Left lung (tissue), 4 donors: ENCODE measurements at regions not wholly inside any gene's neighbourhood (a gene's known extent, or its start where the extent isn't known, plus 50 kb on each side); places are given as distances from the start of the nearest gene placed in this dataset.

Source experiments
- ATAC-seq: fragments of 200-7000 bp; cut with Tn5 transposase; one replicate; pipeline ENCODE4 v1.9.1; 2020; ENCODE audit warnings: moderate library complexity
- DNase-seq, 4 donors: peaks; one replicate each; pipeline ENCODE4 v3.0.0-alpha.2; 2013 to 2020
- H3K27ac ChIP-seq, 2 donors: fragments of 200-600 bp; sonication (generic) in 1 of 2; one replicate each; pipeline versions ENCODE4 v1.5.0 to v1.8.0; 2020 to 2021
- H3K27me3 ChIP-seq, 2 donors: fragments of 200-600 bp; sonication (generic) in 1 of 2; one replicate each; pipeline versions ENCODE4 v1.5.0 to v1.8.0; 2020 to 2021
- H3K36me3 ChIP-seq, 2 donors: fragments of 200-600 bp; sonication (generic) in 1 of 2; one replicate each; pipeline versions ENCODE4 v1.5.0 to v1.8.0; 2020 to 2021
- H3K4me1 ChIP-seq, 2 donors: fragments of 200-600 bp; one replicate each; pipeline ENCODE4 v1.8.0; 2021
- H3K4me3 ChIP-seq, 2 donors: fragments of 200-600 bp; sonication (generic) in 1 of 2; one replicate each; pipeline versions ENCODE4 v1.5.0 to v1.8.0; 2020 to 2021; ENCODE audit warnings: mild to moderate bottlenecking in 1 of 2
- H3K9me3 ChIP-seq, 2 donors: fragments of 200-600 bp; sonication (generic) in 1 of 2; one replicate each; pipeline versions ENCODE4 v1.5.0 to v1.8.0; 2020 to 2021
- CTCF ChIP-seq, 2 donors: fragments of 200-600 bp; sonication (generic) in 1 of 2; IDR thresholded peaks; one replicate each; pipeline versions ENCODE4 v1.5.0 to v1.8.0; 2021; ENCODE audit warnings: antibody characterized with exemption in 2 of 2
- intact Hi-C, 2 donors: fragments of 100-400 bp; cut with DNase I; formaldehyde crosslinking; loops; one replicate each; pipeline versions ENCODE4 v1.11.2 to v1.14.2; 2022
- donor health status: DM: no; HTN: yes; CAD: no.
- donor health status: DM: no; HTN: no; CAD: no.

- Histone ChIP-seq H3K36me3 (no peaks in the 10 kb centered on the region), H3K9me3 (no peaks in the 10 kb centered on the region), H3K4me1 (peaks cover 0 to 9% of the 10 kb centered on the region in 2 donors), H3K27ac (no peak overlapping the region), H3K4me3 (no peak overlapping the region), H3K27me3 (peaks cover 0 to 20% of the 10 kb centered on the region in 2 donors)
- intact Hi-C loops, result no loop called here
- no peak for TF ChIP-seq CTCF (IDR thresholded peaks at IDR 0.05)
- ATAC-seq, result no peak
- no peak for DNase-seq
Measured at GRCh38 chr17:14775731-14776492, 475.0 kb downstream of the HS3ST3B1 start.

GRCh38 chr17:14774774-14775173 lies 473.9 kb downstream of the HS3ST3B1 start:
- no peak overlapping the region for H3K27ac ChIP-seq
- H3K27me3 ChIP-seq, result peaks cover 0 to 10% of the 10 kb centered on the region in 2 donors
- H3K9me3 ChIP-seq, result no peaks in the 10 kb centered on the region
- no peaks in the 10 kb centered on the region for H3K36me3 ChIP-seq
- no peak overlapping the region for H3K4me3 ChIP-seq
- H3K4me1 ChIP-seq, result peaks cover 0 to 9% of the 10 kb centered on the region in 2 donors
- ATAC-seq (no peak), DNase-seq (no peak)
- no peak for TF ChIP-seq CTCF (IDR thresholded peaks at IDR 0.05)
- intact Hi-C loops, result no loop called here

GRCh38 chr17:14772776-14773175 lies 471.9 kb downstream of the HS3ST3B1 start:
- H3K27me3 ChIP-seq, result peaks cover 0 to 5% of the 10 kb centered on the region in 2 donors
- H3K9me3 ChIP-seq, result peaks cover 0 to 6% of the 10 kb centered on the region in 2 donors
- H3K36me3 ChIP-seq, result no peaks in the 10 kb centered on the region
- H3K27ac ChIP-seq, result no peak overlapping the region
- DNase-seq (no peak), ATAC-seq (no peak)
- peaks cover 0 to 9% of the 10 kb centered on the region in 2 donors for H3K4me1 ChIP-seq
- no peak for TF ChIP-seq CTCF (IDR thresholded peaks at IDR 0.05)
- intact Hi-C loops, result no loop called here
- no peak overlapping the region for H3K4me3 ChIP-seq

GRCh38 chr17:14771543-14771942 lies 470.7 kb downstream of the HS3ST3B1 start:
- Histone ChIP-seq H3K4me3 (no peak overlapping the region), H3K9me3 (peaks cover 0 to 6% of the 10 kb centered on the region in 2 donors), H3K27ac (no peak overlapping the region), H3K4me1 (peaks cover 0 to 9% of the 10 kb centered on the region in 2 donors), H3K36me3 (no peaks in the 10 kb centered on the region), H3K27me3 (peaks cover 0 to 5% of the 10 kb centered on the region in 2 donors)
- intact Hi-C loops, result no loop called here
- no peak for TF ChIP-seq CTCF (IDR thresholded peaks at IDR 0.05)
- DNase-seq (no peak), ATAC-seq (no peak)

GRCh38 chr17:14768923-14769322 lies 468.0 kb downstream of the HS3ST3B1 start:
- H3K4me3 ChIP-seq, result no peak overlapping the region
- DNase-seq (no peak), ATAC-seq (peak; percentile 41)
- TF ChIP-seq CTCF (IDR thresholded peaks at IDR 0.05), result no peak
- H3K27me3 ChIP-seq, result no peaks in the 10 kb centered on the region
- no peak overlapping the region for H3K27ac ChIP-seq
- intact Hi-C loops, result no loop called here
- peaks cover 0 to 6% of the 10 kb centered on the region in 2 donors for H3K9me3 ChIP-seq
- H3K36me3 ChIP-seq, result no peaks in the 10 kb centered on the region
- H3K4me1 ChIP-seq, result peaks cover 0 to 9% of the 10 kb centered on the region in 2 donors
